CD1c-positive myeloid dendritic cell (primary cell): ENCODE measurements at regions not wholly inside any gene's neighbourhood (a gene's known extent, or its start where the extent isn't known, plus 50 kb on each side); places are given as distances from the start of the nearest gene placed in this dataset.

ENCODE experiments used
- DNase-seq: peaks from one replicate; pipeline ENCODE4 v3.0.0-alpha.2; 2016; ENCODE audit errors: extremely low spot score

GRCh38 chr4:180641495-180641894 lies 1601.7 kb upstream of the TENM3 start:
- no peak for DNase-seq

- DNase-seq, result no peak
These were observed 1600.5 kb upstream of the TENM3 start for GRCh38 chr4:180642732-180643131.

GRCh38 chr4:180650273-180650672 lies 1592.9 kb upstream of the TENM3 start:
- no peak for DNase-seq

- no peak for DNase-seq
These were observed 1590.7 kb upstream of the TENM3 start for GRCh38 chr4:180652533-180652932.

- no peak for DNase-seq
These were observed 1587.3 kb upstream of the TENM3 start for GRCh38 chr4:180655886-180656285.

- DNase-seq, result no peak
These were observed 1585.3 kb upstream of the TENM3 start for GRCh38 chr4:180657881-180658280.

- peak; percentile 72 for DNase-seq
These were observed 1578.3 kb upstream of the TENM3 start for GRCh38 chr4:180664766-180665368.

- no peak for DNase-seq
These were observed 1577.7 kb upstream of the TENM3 start for GRCh38 chr4:180665481-180665880.

- DNase-seq, result peak; percentile 27
These were observed 1577.0 kb upstream of the TENM3 start for GRCh38 chr4:180665994-180666824.

- DNase-seq, result no peak
These were observed 1574.5 kb upstream of the TENM3 start for GRCh38 chr4:180668732-180669131.

- no peak for DNase-seq
These were observed 1573.5 kb upstream of the TENM3 start for GRCh38 chr4:180669680-180670079.

GRCh38 chr4:180674619-180675358 lies 1568.4 kb upstream of the TENM3 start:
- DNase-seq, result no peak

GRCh38 chr4:180675359-180675650 lies 1567.9 kb upstream of the TENM3 start:
- no peak for DNase-seq

GRCh38 chr4:180680305-180680704 lies 1562.9 kb upstream of the TENM3 start:
- no peak for DNase-seq

GRCh38 chr4:180682776-180683175 lies 1560.4 kb upstream of the TENM3 start:
- no peak for DNase-seq

GRCh38 chr4:180683186-180683585 lies 1560.0 kb upstream of the TENM3 start:
- DNase-seq, result no peak

GRCh38 chr4:180688480-180688879 lies 1554.7 kb upstream of the TENM3 start:
- DNase-seq, result no peak

GRCh38 chr4:180694875-180695274 lies 1548.3 kb upstream of the TENM3 start:
- no peak for DNase-seq

- no peak for DNase-seq
These were observed 1547.4 kb upstream of the TENM3 start for GRCh38 chr4:180695851-180696250.

- no peak for DNase-seq
These were observed 1546.6 kb upstream of the TENM3 start for GRCh38 chr4:180696460-180697092.

- DNase-seq, result no peak
These were observed 1544.5 kb upstream of the TENM3 start for GRCh38 chr4:180698550-180699195.

- DNase-seq, result no peak
These were observed 1536.4 kb upstream of the TENM3 start for GRCh38 chr4:180706766-180707165.
